ENCODE measurements at regions not wholly inside any gene's neighbourhood (a gene's known extent, or its start where the extent isn't known, plus 50 kb on each side); places are given as distances from the start of the nearest gene placed in this dataset.

- Histone ChIP-seq H3K9ac (ENCODE audit: low read depth, low read length, poor library complexity, severe bottlenecking) (no peak overlapping the region), H3K9me3 (ENCODE audit: insufficient read depth, low read depth, low read length) (no peaks in the 10 kb centered on the region), H3K79me2 (ENCODE audit: insufficient read depth, low read length) (no peaks in the 10 kb centered on the region), H2AFZ (ENCODE audit: low read length) (no peak overlapping the region), H3K4me1 (ENCODE audit: insufficient read depth, low read length, poor library complexity, severe bottlenecking) (no peaks in the 10 kb centered on the region), H3K4me2 (ENCODE audit: low read depth, low read length, poor library complexity, severe bottlenecking) (no peak overlapping the region), H4K20me1 (ENCODE audit: insufficient read depth, low read length, poor library complexity, severe bottlenecking) (no peaks in the 10 kb centered on the region), H3F3A (ENCODE audit: low read depth) (no peaks in the 10 kb centered on the region), H3K4me3 (ENCODE audit: low read length, poor library complexity, severe bottlenecking) (no peak overlapping the region), H3K36me3 (ENCODE audit: insufficient read depth, low read length) (no peaks in the 10 kb centered on the region), H3K27me3 (ENCODE audit: insufficient read depth, low read length, poor library complexity, severe bottlenecking) (no peaks in the 10 kb centered on the region), H3K9me2 (replicated peaks; ENCODE audit: low read depth, low read length) (no peaks in the 10 kb centered on the region)
- TF ChIP-seq EZH2phosphoT487 (IDR thresholded peaks at IDR 0.05; ENCODE audit: borderline replicate concordance) (no peak), CTCF (conservative IDR thresholded peaks at IDR 0.05; ENCODE audit: low read length) (no peak)
These were observed 62.3 kb downstream of the ZIC5 start for GRCh38 chr13:99909097-99909835.

GRCh38 chr13:99908140-99908803 is 63.3 kb downstream of the ZIC5 start:
- H2AFZ ChIP-seq (ENCODE audit: low read length): no peak overlapping the region
- H3K27me3 ChIP-seq (ENCODE audit: insufficient read depth, low read length, poor library complexity, severe bottlenecking): no peaks in the 10 kb centered on the region
- H3K4me3 ChIP-seq (ENCODE audit: low read length, poor library complexity, severe bottlenecking): no peak overlapping the region
- H3K36me3 ChIP-seq (ENCODE audit: insufficient read depth, low read length): no peaks in the 10 kb centered on the region
- H3F3A ChIP-seq (ENCODE audit: low read depth): no peaks in the 10 kb centered on the region
- no peaks in the 10 kb centered on the region for H3K79me2 ChIP-seq (ENCODE audit: insufficient read depth, low read length)
- no peak overlapping the region for H3K9ac ChIP-seq (ENCODE audit: low read depth, low read length, poor library complexity, severe bottlenecking)
- H3K4me1 ChIP-seq (ENCODE audit: insufficient read depth, low read length, poor library complexity, severe bottlenecking): no peaks in the 10 kb centered on the region
- TF ChIP-seq CTCF (conservative IDR thresholded peaks at IDR 0.05; ENCODE audit: low read length) (no peak), EZH2phosphoT487 (IDR thresholded peaks at IDR 0.05; ENCODE audit: borderline replicate concordance) (no peak)
- H3K9me3 ChIP-seq (ENCODE audit: insufficient read depth, low read depth, low read length): no peaks in the 10 kb centered on the region
- no peaks in the 10 kb centered on the region for H4K20me1 ChIP-seq (ENCODE audit: insufficient read depth, low read length, poor library complexity, severe bottlenecking)
- H3K9me2 ChIP-seq (replicated peaks; ENCODE audit: low read depth, low read length): no peaks in the 10 kb centered on the region
- H3K4me2 ChIP-seq (ENCODE audit: low read depth, low read length, poor library complexity, severe bottlenecking): no peak overlapping the region

- Histone ChIP-seq H3K4me2 (ENCODE audit: low read depth, low read length, poor library complexity, severe bottlenecking) (no peak overlapping the region), H3K9me2 (replicated peaks; ENCODE audit: low read depth, low read length) (no peaks in the 10 kb centered on the region), H3F3A (ENCODE audit: low read depth) (no peaks in the 10 kb centered on the region), H3K79me2 (ENCODE audit: insufficient read depth, low read length) (no peaks in the 10 kb centered on the region), H4K20me1 (ENCODE audit: insufficient read depth, low read length, poor library complexity, severe bottlenecking) (no peaks in the 10 kb centered on the region), H3K9ac (ENCODE audit: low read depth, low read length, poor library complexity, severe bottlenecking) (no peak overlapping the region), H3K36me3 (ENCODE audit: insufficient read depth, low read length) (no peaks in the 10 kb centered on the region), H3K9me3 (ENCODE audit: insufficient read depth, low read depth, low read length) (no peaks in the 10 kb centered on the region), H3K4me1 (ENCODE audit: insufficient read depth, low read length, poor library complexity, severe bottlenecking) (no peaks in the 10 kb centered on the region), H2AFZ (ENCODE audit: low read length) (no peak overlapping the region), H3K27me3 (ENCODE audit: insufficient read depth, low read length, poor library complexity, severe bottlenecking) (no peaks in the 10 kb centered on the region), H3K4me3 (ENCODE audit: low read length, poor library complexity, severe bottlenecking) (no peak overlapping the region)
- no peak for TF ChIP-seq CTCF (conservative IDR thresholded peaks at IDR 0.05; ENCODE audit: low read length)
- no peak for TF ChIP-seq EZH2phosphoT487 (IDR thresholded peaks at IDR 0.05; ENCODE audit: borderline replicate concordance)
These were observed 63.9 kb downstream of the ZIC5 start for GRCh38 chr13:99907627-99908026.

All from Loucy (cell line).